Upper lobe of left lung (tissue), 4 donors: ENCODE measurements at regions not wholly inside any gene's neighbourhood (a gene's known extent, or its start where the extent isn't known, plus 50 kb on each side); places are given as distances from the start of the nearest gene placed in this dataset.

Source experiments
- POLR2A ChIP-seq, 4 donors: fragments of 450-650 bp; IDR thresholded peaks; one replicate each; pipeline ENCODE4 v1.5.1; 2016 to 2017; ENCODE audit warnings: antibody characterized with exemption in 4 of 4, mild to moderate bottlenecking in 2 of 4
- TF ChIP-seq, protein P1 (sequence below), 6 experiments: fragments of 450-650 bp in 4 of 6; fragments of 200-600 bp in 2 of 6; sonication (generic) in 2 of 6; IDR thresholded peaks; one replicate each; pipeline ENCODE4 v1.5.1; 2016 to 2019; ENCODE audit warnings: antibody characterized with exemption in 6 of 6

DNA sequence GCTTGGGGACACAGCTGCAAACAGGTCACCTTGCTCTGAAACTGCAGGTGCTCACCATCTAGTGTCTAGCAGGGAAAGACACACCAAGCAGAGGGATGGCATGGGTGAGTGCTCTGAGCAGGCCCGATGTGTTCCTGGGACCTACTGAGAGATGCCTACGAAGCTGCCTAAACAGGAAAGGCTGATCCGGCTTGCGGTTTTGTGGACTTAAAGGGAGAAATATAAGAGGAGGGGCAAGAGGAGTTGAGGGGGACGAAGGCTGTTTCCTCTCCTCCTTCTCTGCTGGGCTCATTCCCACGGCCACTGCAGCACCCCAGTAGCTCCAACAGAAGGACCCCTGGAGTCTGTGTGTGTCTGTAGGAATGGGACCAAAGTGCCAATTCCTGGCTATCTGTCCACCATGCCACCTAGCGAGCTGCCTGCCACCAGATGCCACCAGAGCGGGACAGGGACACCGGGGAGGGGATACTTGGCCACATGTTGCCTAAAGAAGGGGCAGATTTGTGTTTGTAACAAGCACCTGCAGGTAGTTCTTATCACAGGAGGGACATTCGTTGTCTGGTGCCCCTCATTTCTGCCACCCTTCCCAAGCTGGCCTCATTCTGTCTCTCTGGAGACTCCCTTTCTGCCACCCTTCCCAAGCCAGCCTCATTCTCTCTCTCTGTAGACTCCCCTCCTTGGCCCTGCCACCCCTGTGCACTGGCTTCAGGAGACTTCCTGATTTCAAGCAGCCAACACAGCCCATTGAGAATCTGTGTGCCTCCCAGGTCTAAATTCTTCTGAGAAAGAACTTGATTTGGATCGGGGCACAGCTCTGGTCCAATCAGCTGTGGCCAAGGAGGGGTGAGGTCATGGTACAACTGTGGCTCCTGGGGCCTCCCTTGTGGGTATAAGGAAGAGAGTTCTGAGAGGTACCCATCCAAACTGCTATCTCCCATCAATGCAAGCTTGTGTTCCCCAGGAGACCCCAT lies 221.8 kb downstream of the ANKRD60 start:
- TF ChIP-seq, protein P1, sequence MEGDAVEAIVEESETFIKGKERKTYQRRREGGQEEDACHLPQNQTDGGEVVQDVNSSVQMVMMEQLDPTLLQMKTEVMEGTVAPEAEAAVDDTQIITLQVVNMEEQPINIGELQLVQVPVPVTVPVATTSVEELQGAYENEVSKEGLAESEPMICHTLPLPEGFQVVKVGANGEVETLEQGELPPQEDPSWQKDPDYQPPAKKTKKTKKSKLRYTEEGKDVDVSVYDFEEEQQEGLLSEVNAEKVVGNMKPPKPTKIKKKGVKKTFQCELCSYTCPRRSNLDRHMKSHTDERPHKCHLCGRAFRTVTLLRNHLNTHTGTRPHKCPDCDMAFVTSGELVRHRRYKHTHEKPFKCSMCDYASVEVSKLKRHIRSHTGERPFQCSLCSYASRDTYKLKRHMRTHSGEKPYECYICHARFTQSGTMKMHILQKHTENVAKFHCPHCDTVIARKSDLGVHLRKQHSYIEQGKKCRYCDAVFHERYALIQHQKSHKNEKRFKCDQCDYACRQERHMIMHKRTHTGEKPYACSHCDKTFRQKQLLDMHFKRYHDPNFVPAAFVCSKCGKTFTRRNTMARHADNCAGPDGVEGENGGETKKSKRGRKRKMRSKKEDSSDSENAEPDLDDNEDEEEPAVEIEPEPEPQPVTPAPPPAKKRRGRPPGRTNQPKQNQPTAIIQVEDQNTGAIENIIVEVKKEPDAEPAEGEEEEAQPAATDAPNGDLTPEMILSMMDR (IDR thresholded peaks at IDR 0.05): no peak
- TF ChIP-seq POLR2A (IDR thresholded peaks at IDR 0.05): no peak
